H1 (cell line): ENCODE measurements at regions not wholly inside any gene's neighbourhood (a gene's known extent, or its start where the extent isn't known, plus 50 kb on each side); places are given as distances from the start of the nearest gene placed in this dataset.

Source experiments
- CTCF ChIA-PET: fragments of 300-600 bp; sonication (Branson Sonifier 250); formaldehyde crosslinking; loops from one replicate; lab custom pipeline; 2021; ENCODE audit not compliant: partially characterized antibody; lab: Charles Lee
- POLR2A ChIA-PET: fragments of 300-600 bp; sonication (Branson Sonifier 250); formaldehyde crosslinking; loops from one replicate; lab custom pipeline; 2021; ENCODE audit warnings: inconsistent platforms; ENCODE audit not compliant: partially characterized antibody; lab: Charles Lee
- DNase-seq, 2 experiments: peaks; one replicate each; pipeline versions ENCODE4 v3.0.0 to v3.0.0-alpha.2; 2010 to 2022; ENCODE audit warnings: low spot score in 2 of 2, low read depth in 1 of 2, mixed read lengths in 1 of 2
- FAIRE-seq: peaks from 2 replicates; lab custom pipeline; 2011; peaks lifted over from hg19 to GRCh38; lab: Jason Lieb, UNC
- H2AFZ ChIP-seq: 2 replicates; pipeline ENCODE4 v1.8.1; 2012; ENCODE audit warnings: low read length, inconsistent platforms
- H2AK5ac ChIP-seq: 2 replicates; pipeline ENCODE4 v1.6.1; 2013; ENCODE audit warnings: low read depth, low read length
- H2BK120ac ChIP-seq: replicated peaks from 2 replicates; pipeline ENCODE3; 2013; ENCODE audit warnings: low read depth, low read length, inconsistent platforms
- H2BK12ac ChIP-seq: 2 replicates; pipeline ENCODE4 v1.6.1; 2013; ENCODE audit warnings: low read depth, low read length
- H2BK15ac ChIP-seq: 2 replicates; pipeline ENCODE4 v1.6.1; 2013; ENCODE audit warnings: low read length
- H2BK20ac ChIP-seq: 2 replicates; pipeline ENCODE4 v1.6.1; 2013; ENCODE audit warnings: low read length
- H2BK5ac ChIP-seq: 2 replicates; pipeline ENCODE4 v1.6.1; 2013; ENCODE audit warnings: low read depth, low read length
- H3K14ac ChIP-seq: 2 replicates; pipeline ENCODE4 v1.6.1; 2013; ENCODE audit warnings: inconsistent platforms; ENCODE audit not compliant: insufficient read length
- H3K18ac ChIP-seq: 2 replicates; pipeline ENCODE4 v1.6.1; 2013; ENCODE audit warnings: low read length; ENCODE audit errors: extremely low read depth
- H3K23ac ChIP-seq: 2 replicates; pipeline ENCODE4 v1.6.1; 2013; ENCODE audit warnings: inconsistent platforms; ENCODE audit not compliant: insufficient read length
- H3K23me2 ChIP-seq: 2 replicates; pipeline ENCODE4 v1.6.1; 2013; ENCODE audit warnings: low read depth, low read length
- H3K27ac ChIP-seq: 2 replicates; pipeline ENCODE4 v1.6.1; 2011; ENCODE audit warnings: low read depth, low read length, inconsistent platforms
- H3K27me3 ChIP-seq, 4 experiments: replicated peaks in 1 of 4; 1 replicate in 1 of 4; 2 replicates in 3 of 4; pipeline versions ENCODE4 v1.6.1 to v1.8.1; 2011 to 2013; ENCODE audit warnings: low read length in 3 of 4, mild to moderate bottlenecking in 3 of 4, inconsistent platforms in 2 of 4, mixed read lengths in 2 of 4, moderate library complexity in 1 of 4; ENCODE audit not compliant: control insufficient read depth in 3 of 4, insufficient read depth in 3 of 4; ENCODE audit errors: extremely low read depth in 1 of 4
- H3K36me3 ChIP-seq, 4 experiments: 2 replicates each; pipeline versions ENCODE4 v1.6.1 to v1.8.1; 2011 to 2013; ENCODE audit warnings: mild to moderate bottlenecking in 4 of 4, low read length in 3 of 4, moderate library complexity in 2 of 4, control low read depth in 1 of 4, inconsistent platforms in 1 of 4; ENCODE audit not compliant: insufficient read depth in 4 of 4, control insufficient read depth in 2 of 4
- H3K4ac ChIP-seq: replicated peaks from 2 replicates; pipeline ENCODE3; 2013; ENCODE audit warnings: low read length, low read depth, mixed read lengths, inconsistent platforms; ENCODE audit not compliant: insufficient read length
- H3K4me1 ChIP-seq, 4 experiments: replicated peaks in 1 of 4; 1 replicate in 1 of 4; 2 replicates in 3 of 4; pipeline versions ENCODE4 v1.6.1 to v1.8.1; 2011 to 2013; ENCODE audit warnings: low read length in 3 of 4, inconsistent platforms in 2 of 4, mixed read lengths in 1 of 4; ENCODE audit not compliant: insufficient read depth in 4 of 4, control insufficient read depth in 3 of 4
- H3K4me2 ChIP-seq, 2 experiments: 2 replicates each; pipeline versions ENCODE4 v1.6.1 to v1.8.1; 2011 to 2013; ENCODE audit warnings: low read depth in 2 of 2, low read length in 2 of 2, control low read depth in 1 of 2, inconsistent platforms in 1 of 2, mild to moderate bottlenecking in 1 of 2; ENCODE audit not compliant: insufficient read depth in 1 of 2
- H3K4me3 ChIP-seq, 4 experiments: fragments of 200-600, 300-600 bp in 1 of 4; sonication (generic), shearing (Covaris generic), sonication (Bioruptor Twin) in 1 of 4; 2 replicates each; pipeline versions ENCODE4 v1.5.1 to v1.8.1; 2011 to 2016; ENCODE audit warnings: low read length in 4 of 4, low read depth in 3 of 4, control low read depth in 2 of 4, inconsistent platforms in 2 of 4, mild to moderate bottlenecking in 2 of 4, mixed read lengths in 1 of 4, moderate library complexity in 1 of 4; ENCODE audit not compliant: insufficient read depth in 2 of 4; ENCODE audit errors: extremely low read depth in 1 of 4
- H3K56ac ChIP-seq: replicated peaks from 2 replicates; pipeline ENCODE3; 2013; ENCODE audit warnings: low read depth, mild to moderate bottlenecking, mixed read lengths, low read length, inconsistent platforms; ENCODE audit not compliant: insufficient read length
- H3K79me1 ChIP-seq: 2 replicates; pipeline ENCODE4 v1.6.1; 2013; ENCODE audit warnings: low read depth, low read length, control low read depth
- H3K79me2 ChIP-seq, 2 experiments: 2 replicates each; pipeline versions ENCODE4 v1.6.1 to v1.8.1; 2012 to 2013; ENCODE audit warnings: low read length in 2 of 2, mild to moderate bottlenecking in 2 of 2, inconsistent platforms in 1 of 2; ENCODE audit not compliant: insufficient read depth in 2 of 2, control insufficient read depth in 1 of 2
- H3K9ac ChIP-seq, 4 experiments: replicated peaks in 1 of 4; 1 replicate in 1 of 4; 2 replicates in 3 of 4; pipeline versions ENCODE4 v1.6.1 to v1.8.1; 2011 to 2013; ENCODE audit warnings: low read depth in 3 of 4, low read length in 3 of 4, control low read depth in 2 of 4, mild to moderate bottlenecking in 2 of 4, moderate library complexity in 2 of 4, inconsistent platforms in 1 of 4; ENCODE audit errors: extremely low read depth in 1 of 4
- H3K9me3 ChIP-seq, 2 experiments: 2 replicates each; pipeline versions ENCODE4 v1.6.1 to v1.8.1; 2012 to 2013; ENCODE audit warnings: mild to moderate bottlenecking in 2 of 2, moderate library complexity in 2 of 2, control low read depth in 1 of 2, inconsistent platforms in 1 of 2, low read depth in 1 of 2, low read length in 1 of 2, mixed read lengths in 1 of 2; ENCODE audit not compliant: insufficient read depth in 2 of 2
- H4K20me1 ChIP-seq, 2 experiments: replicated peaks in 1 of 2; 2 replicates each; pipeline versions ENCODE3 to v1.8.1; 2011 to 2013; ENCODE audit warnings: inconsistent platforms in 2 of 2, low read length in 2 of 2, mild to moderate bottlenecking in 1 of 2; ENCODE audit not compliant: insufficient read depth in 2 of 2, control insufficient read depth in 1 of 2
- H4K5ac ChIP-seq: 2 replicates; pipeline ENCODE4 v1.6.1; 2013; ENCODE audit warnings: low read length, low read depth, mixed read lengths, inconsistent platforms; ENCODE audit not compliant: insufficient read length
- H4K8ac ChIP-seq: 2 replicates; pipeline ENCODE4 v1.8.0; 2013; ENCODE audit warnings: mild to moderate bottlenecking, moderate library complexity, low read length, inconsistent platforms; ENCODE audit not compliant: insufficient read depth; ENCODE audit errors: extremely low read depth
- H4K91ac ChIP-seq: replicated peaks from 2 replicates; pipeline ENCODE3; 2013; ENCODE audit warnings: low read length, mixed read lengths, inconsistent platforms; ENCODE audit not compliant: insufficient read length
- KDM4A ChIP-seq: IDR thresholded peaks from one replicate; pipeline ENCODE4 v1.7.1; 2012; ENCODE audit warnings: low read depth, mild to moderate bottlenecking, moderate library complexity, low read length, inconsistent platforms; ENCODE audit not compliant: severe bottlenecking
- RAD21 ChIP-seq, 2 experiments: IDR thresholded peaks in 1 of 2; conservative IDR thresholded peaks in 1 of 2; 2 replicates each; pipeline ENCODE4 v1.6.1; 2011; ENCODE audit warnings: low read depth in 2 of 2, low read length in 2 of 2, improper control_type of control experiment in 1 of 2, inconsistent platforms in 1 of 2, mild to moderate bottlenecking in 1 of 2, moderate library complexity in 1 of 2

GRCh38 chr3:147937341-147937740 lies 528.2 kb downstream of the ZIC1 start:
- Histone ChIP-seq H3K56ac (no peak overlapping the region), H3K14ac (no peak overlapping the region), H3K4ac (no peak overlapping the region), H3K4me1 (peaks cover 0 to 24% (median 5%) of the 10 kb centered on the region in 4 experiments; a peak in 3 of 7 replicates), H3K27ac (no peak overlapping the region), H2AFZ (no peak overlapping the region), H2BK20ac (no peak overlapping the region), H3K4me3 (no peak overlapping the region), H3K9me3 (no peaks in the 10 kb centered on the region), H3K23me2 (no peaks in the 10 kb centered on the region; the same call in 1 of the 2 replicates), H2BK12ac (no peak overlapping the region), H3K79me1 (no peaks in the 10 kb centered on the region), H3K4me2 (no peak overlapping the region), H4K8ac (no peak overlapping the region), H3K27me3 (no peaks in the 10 kb centered on the region), H2AK5ac (no peak overlapping the region), H3K23ac (no peak overlapping the region), H4K20me1 (no peaks in the 10 kb centered on the region), H4K5ac (no peak overlapping the region), H2BK120ac (no peak overlapping the region), H2BK5ac (no peak overlapping the region), H3K79me2 (no peaks in the 10 kb centered on the region), H3K18ac (no peak overlapping the region), H3K9ac (no peak overlapping the region), H2BK15ac (no peak overlapping the region), H3K36me3 (no peaks in the 10 kb centered on the region), H4K91ac (no peak overlapping the region)
- DNase-seq = no peak
- POLR2A ChIA-PET = no interaction called here
- CTCF ChIA-PET = interaction anchor here (0.8 to 1.9 kb wide), 2 partner anchors 12 to 98 kb away, joined by 3 to 4 read pairs; no protein-coding TSS in a partner anchor
- no peak for TF ChIP-seq KDM4A
- TF ChIP-seq RAD21 (IDR thresholded peaks at IDR 0.05 in 1 of 2, conservative IDR thresholded peaks at IDR 0.05 in 1 of 2; ENCODE audit: low read depth in 2 of 2, low read length in 2 of 2) = no peak
- TF ChIP-seq, all 59 proteins: peak for 0
- no peak for FAIRE-seq
